ENCODE measurements at regions not wholly inside any gene's neighbourhood (a gene's known extent, or its start where the extent isn't known, plus 50 kb on each side); places are given as distances from the start of the nearest gene placed in this dataset.

DNA sequence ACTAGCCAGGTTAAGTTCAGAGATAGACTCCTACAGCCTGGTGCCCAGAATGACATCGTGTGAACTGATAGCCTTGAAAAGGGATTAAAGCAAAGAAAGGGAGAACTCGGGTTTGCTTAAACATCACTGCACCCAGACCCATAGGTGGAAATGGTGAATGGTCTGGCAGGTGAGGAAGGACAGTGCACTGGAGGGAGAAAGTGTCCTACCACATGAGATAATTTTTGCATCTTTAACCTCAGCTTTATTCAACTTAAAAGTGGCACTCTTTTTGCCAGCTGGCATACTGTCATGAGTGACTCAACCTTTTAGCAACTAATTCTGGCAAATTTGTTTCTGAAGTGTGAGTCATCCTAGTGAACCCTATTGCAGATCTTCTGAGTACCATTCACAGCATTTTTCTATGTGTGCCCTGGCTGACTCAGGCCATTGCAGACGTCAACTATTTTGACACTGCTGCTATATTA lies 53.0 kb upstream of the DAPP1 start:
- peak; percentile 96 for DNase-seq (ENCODE audit: low read depth)
- TF ChIP-seq, protein P1, sequence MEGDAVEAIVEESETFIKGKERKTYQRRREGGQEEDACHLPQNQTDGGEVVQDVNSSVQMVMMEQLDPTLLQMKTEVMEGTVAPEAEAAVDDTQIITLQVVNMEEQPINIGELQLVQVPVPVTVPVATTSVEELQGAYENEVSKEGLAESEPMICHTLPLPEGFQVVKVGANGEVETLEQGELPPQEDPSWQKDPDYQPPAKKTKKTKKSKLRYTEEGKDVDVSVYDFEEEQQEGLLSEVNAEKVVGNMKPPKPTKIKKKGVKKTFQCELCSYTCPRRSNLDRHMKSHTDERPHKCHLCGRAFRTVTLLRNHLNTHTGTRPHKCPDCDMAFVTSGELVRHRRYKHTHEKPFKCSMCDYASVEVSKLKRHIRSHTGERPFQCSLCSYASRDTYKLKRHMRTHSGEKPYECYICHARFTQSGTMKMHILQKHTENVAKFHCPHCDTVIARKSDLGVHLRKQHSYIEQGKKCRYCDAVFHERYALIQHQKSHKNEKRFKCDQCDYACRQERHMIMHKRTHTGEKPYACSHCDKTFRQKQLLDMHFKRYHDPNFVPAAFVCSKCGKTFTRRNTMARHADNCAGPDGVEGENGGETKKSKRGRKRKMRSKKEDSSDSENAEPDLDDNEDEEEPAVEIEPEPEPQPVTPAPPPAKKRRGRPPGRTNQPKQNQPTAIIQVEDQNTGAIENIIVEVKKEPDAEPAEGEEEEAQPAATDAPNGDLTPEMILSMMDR (IDR thresholded peaks at IDR 0.05; ENCODE audit: insufficient read depth, low read length): no peak
- H3K4me3 ChIP-seq (ENCODE audit: low read depth, low read length): no peak overlapping the region

DNA sequence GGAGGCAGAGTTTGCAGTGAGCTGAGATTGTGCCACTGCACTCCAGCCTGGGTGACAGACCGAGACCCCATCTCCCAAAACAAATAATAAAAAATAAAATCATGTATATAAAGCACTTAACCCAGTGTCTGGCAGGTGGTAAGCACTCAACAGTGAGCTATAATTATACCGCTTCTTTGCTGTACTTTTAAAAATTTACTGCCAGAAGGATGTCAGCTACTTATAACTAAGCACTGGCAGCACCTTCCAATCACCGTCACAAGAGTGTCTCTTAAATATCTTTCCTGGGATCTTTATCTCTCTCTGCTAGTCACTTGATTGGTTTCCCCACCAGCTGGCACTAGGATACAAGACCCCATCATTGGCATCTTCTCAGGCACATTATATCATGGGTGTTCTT lies 53.9 kb upstream of the DAPP1 start:
- DNase-seq (ENCODE audit: low read depth): no peak
- no peak overlapping the region for H3K4me3 ChIP-seq (ENCODE audit: low read depth, low read length)
- TF ChIP-seq, protein P1 (IDR thresholded peaks at IDR 0.05; ENCODE audit: insufficient read depth, low read length): no peak

GRCh38 chr4:99759988-99760387 lies 56.6 kb upstream of the DAPP1 start:
- no peak overlapping the region for H3K4me3 ChIP-seq (ENCODE audit: low read depth, low read length)
- DNase-seq (ENCODE audit: low read depth): no peak
- TF ChIP-seq, protein P1 (IDR thresholded peaks at IDR 0.05; ENCODE audit: insufficient read depth, low read length): no peak

- DNase-seq (ENCODE audit: low read depth): no peak
- no peak overlapping the region for H3K4me3 ChIP-seq (ENCODE audit: low read depth, low read length)
- TF ChIP-seq, protein P1 (IDR thresholded peaks at IDR 0.05; ENCODE audit: insufficient read depth, low read length): no peak
Observed at GRCh38 chr4:99759346-99759984, 57.2 kb upstream of the DAPP1 start.

DNA sequence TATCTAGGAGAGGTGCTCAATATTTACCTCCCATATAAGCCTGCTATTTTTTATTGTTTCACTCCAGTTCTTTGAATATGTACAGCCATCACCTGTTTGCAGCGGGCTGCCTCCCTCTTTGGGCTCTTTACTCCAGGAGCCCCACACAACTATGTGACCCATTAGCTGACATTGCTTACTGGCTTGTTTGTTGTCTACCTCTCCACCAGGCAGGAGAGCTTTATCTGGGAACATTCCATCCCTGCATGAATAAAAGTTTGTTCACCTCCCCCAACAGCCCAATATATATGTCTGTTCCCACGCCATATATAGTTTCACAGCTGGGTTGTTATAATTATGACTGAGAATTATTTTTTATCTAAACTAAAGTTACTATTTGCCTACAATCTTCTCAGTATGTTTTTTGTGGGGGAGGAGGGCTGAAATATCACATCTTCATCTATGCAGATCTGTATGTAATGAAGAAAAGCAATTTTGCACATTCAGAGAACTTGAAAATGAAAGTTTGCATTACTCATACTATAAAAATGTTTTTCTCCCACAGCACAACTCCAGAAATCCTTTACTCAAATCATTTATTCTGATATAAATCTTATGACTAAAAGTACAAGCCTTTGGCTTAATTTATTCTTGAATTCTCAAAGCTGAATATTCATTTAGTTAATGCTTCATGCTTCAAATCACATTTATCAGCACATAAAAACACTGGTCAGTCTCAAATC lies 61.2 kb upstream of the DAPP1 start:
- TF ChIP-seq, protein P1 (IDR thresholded peaks at IDR 0.05; ENCODE audit: insufficient read depth, low read length): no peak
- no peak overlapping the region for H3K4me3 ChIP-seq (ENCODE audit: low read depth, low read length)
- DNase-seq (ENCODE audit: low read depth): peak; percentile 11

- TF ChIP-seq, protein P1 (IDR thresholded peaks at IDR 0.05; ENCODE audit: insufficient read depth, low read length): no peak
- DNase-seq (ENCODE audit: low read depth): no peak
- H3K4me3 ChIP-seq (ENCODE audit: low read depth, low read length): no peak overlapping the region
Observed at GRCh38 chr4:99754756-99755155, 61.9 kb upstream of the DAPP1 start.

All from fibroblast of the aortic adventitia (primary cell).